SK-MEL-5 (cell line): ENCODE measurements at regions not wholly inside any gene's neighbourhood (a gene's known extent, or its start where the extent isn't known, plus 50 kb on each side); places are given as distances from the start of the nearest gene placed in this dataset.

Experiments
- DNase-seq: peaks from one replicate; pipeline ENCODE4 v3.0.0-alpha.2; 2016; ENCODE audit warnings: low read depth, low spot score
- in situ Hi-C: cut with HindIII; loops from 2 replicates; pipeline ENCODE4 v1.10.0; 2016; ENCODE audit warnings: low sequenced_read_pairs, high pct_unique_total_duplicates, low pct_unique_long_range_greater_than_20kb

- DNase-seq, result no peak
- in situ Hi-C loops, result no loop called here
Measured at GRCh38 chr6:92545861-92546260, 873.5 kb downstream of the EPHA7 start.

- DNase-seq, result no peak
- in situ Hi-C loops, result no loop called here
Measured at GRCh38 chr6:92541448-92542060, 877.8 kb downstream of the EPHA7 start.

- no peak for DNase-seq
- in situ Hi-C loops, result no loop called here
Measured at GRCh38 chr6:92538926-92539325, 880.4 kb downstream of the EPHA7 start.

GRCh38 chr6:92538275-92538674 lies 881.1 kb downstream of the EPHA7 start:
- in situ Hi-C loops, result no loop called here
- DNase-seq, result no peak

- in situ Hi-C loops, result no loop called here
Measured at GRCh38 chr6:92534109-92534508, 885.2 kb downstream of the EPHA7 start.

GRCh38 chr6:92522589-92522988 lies 896.8 kb downstream of the EPHA7 start:
- in situ Hi-C loops, result no loop called here
- no peak for DNase-seq

More at GRCh38 chr6:92534109-92534508, 885.2 kb downstream of the EPHA7 start:
- no peak for DNase-seq

GRCh38 chr6:92521553-92521952 lies 897.8 kb downstream of the EPHA7 start:
- in situ Hi-C loops, result no loop called here
- no peak for DNase-seq

GRCh38 chr6:92510137-92510536 lies 909.2 kb downstream of the EPHA7 start:
- no peak for DNase-seq
- in situ Hi-C loops, result no loop called here

GRCh38 chr6:92507552-92507951 lies 911.8 kb downstream of the EPHA7 start:
- in situ Hi-C loops, result no loop called here
- peak; percentile 9 for DNase-seq

- in situ Hi-C loops, result no loop called here
- no peak for DNase-seq
Measured at GRCh38 chr6:92504509-92504908, 914.9 kb downstream of the EPHA7 start.

GRCh38 chr6:92497281-92497680 lies 922.1 kb downstream of the EPHA7 start:
- peak; percentile 65 for DNase-seq
- in situ Hi-C loops, result no loop called here

- no peak for DNase-seq
- in situ Hi-C loops, result no loop called here
Measured at GRCh38 chr6:92496527-92496926, 922.8 kb downstream of the EPHA7 start.

- peak; percentile 71 for DNase-seq
- in situ Hi-C loops, result no loop called here
Measured at GRCh38 chr6:92495242-92495641, 924.1 kb downstream of the EPHA7 start.

- no peak for DNase-seq
- in situ Hi-C loops, result no loop called here
Measured at GRCh38 chr6:92485487-92485886, 933.9 kb downstream of the EPHA7 start.

- peak; percentile 16 for DNase-seq
Measured at GRCh38 chr6:92479831-92480230, 939.5 kb downstream of the EPHA7 start.

GRCh38 chr6:92473056-92473455 lies 946.3 kb downstream of the EPHA7 start:
- DNase-seq, result no peak
- in situ Hi-C loops, result no loop called here

More at GRCh38 chr6:92479831-92480230, 939.5 kb downstream of the EPHA7 start:
- in situ Hi-C loops, result no loop called here

GRCh38 chr6:92469186-92469828 lies 950.1 kb downstream of the EPHA7 start:
- in situ Hi-C loops, result no loop called here
- no peak for DNase-seq

GRCh38 chr6:92468066-92468465 lies 951.3 kb downstream of the EPHA7 start:
- in situ Hi-C loops, result no loop called here
- DNase-seq, result no peak

- in situ Hi-C loops, result no loop called here
- DNase-seq, result no peak
Measured at GRCh38 chr6:92460133-92460532, 959.2 kb downstream of the EPHA7 start.
